AG04450 (cell line): ENCODE measurements at regions not wholly inside any gene's neighbourhood (a gene's known extent, or its start where the extent isn't known, plus 50 kb on each side); places are given as distances from the start of the nearest gene placed in this dataset.
"Not testable (repeated sequence)": the region's sequence is repeated elsewhere in the genome, so short reads cannot be mapped to it uniquely, and the experiment has no call there.

Source experiments
- CTCF ChIA-PET: fragments of 300-600, 350-600 bp; formaldehyde crosslinking; extraction: SDS; loops from one replicate; lab custom pipeline; 2022; ENCODE audit warnings: antibody characterized with exemption, inconsistent platforms; lab: Charles Lee
- POLR2A ChIA-PET: fragments of 350-600 bp; formaldehyde crosslinking; extraction: SDS; loops from one replicate; lab custom pipeline; 2021; ENCODE audit warnings: antibody characterized with exemption, inconsistent platforms; lab: Yijun Ruan, JAX
- DNase-seq: peaks from one replicate; pipeline ENCODE4 v3.0.0-alpha.2; 2011; ENCODE audit warnings: low read depth, low spot score
- H3K27ac ChIP-seq: one replicate; pipeline ENCODE4 v1.5.1; 2012; ENCODE audit warnings: low read depth, low read length, control low read depth
- H3K27me3 ChIP-seq: one replicate; pipeline ENCODE4 v1.6.0; 2012; ENCODE audit warnings: low read length; ENCODE audit not compliant: control insufficient read depth, insufficient read depth
- H3K4me3 ChIP-seq: 2 replicates; pipeline ENCODE4 v1.5.1; 2011; ENCODE audit warnings: mild to moderate bottlenecking, low read depth, low read length, control low read depth
- H3K9me3 ChIP-seq: 2 replicates; pipeline ENCODE4 v1.5.1; 2012; ENCODE audit warnings: low read length; ENCODE audit not compliant: control insufficient read depth, insufficient read depth
- CTCF ChIP-seq: IDR thresholded peaks from 2 replicates; pipeline ENCODE4 v1.5.1; 2011; ENCODE audit warnings: low read depth, low read length, control low read depth, inconsistent platforms

- CTCF ChIA-PET, result no interaction called here
- POLR2A ChIA-PET, result no interaction called here
- no peak for DNase-seq
- TF ChIP-seq CTCF, result no peak
- Histone ChIP-seq H3K9me3 (no peaks in the 10 kb centered on the region; the same call in 1 of the 2 replicates), H3K27ac (no peak overlapping the region), H3K27me3 (no peaks in the 10 kb centered on the region), H3K4me3 (no peak overlapping the region)
Observed at GRCh38 chr9:82135106-82135505, 146.5 kb downstream of the SPATA31D1 start.

- CTCF ChIA-PET, result not testable (repeated sequence)
Observed at GRCh38 chr9:82138081-82138480, 149.5 kb downstream of the SPATA31D1 start.

GRCh38 chr9:82140471-82140870, 151.9 kb downstream of the SPATA31D1 start:
- ChIA-PET POLR2A (no interaction called here), CTCF (no interaction called here)
- TF ChIP-seq CTCF, result no peak
- H3K9me3 ChIP-seq, result no peaks in the 10 kb centered on the region
- H3K27me3 ChIP-seq, result no peaks in the 10 kb centered on the region
- no peak for DNase-seq
- H3K27ac ChIP-seq, result no peak overlapping the region
- no peak overlapping the region for H3K4me3 ChIP-seq

More at GRCh38 chr9:82138081-82138480, 149.5 kb downstream of the SPATA31D1 start:
- H3K9me3 ChIP-seq, POLR2A ChIA-PET, H3K27ac ChIP-seq, H3K4me3 ChIP-seq, H3K27me3 ChIP-seq, DNase-seq: not testable (repeated sequence)

- no peaks in the 10 kb centered on the region for H3K9me3 ChIP-seq
- no peaks in the 10 kb centered on the region for H3K27me3 ChIP-seq
- no peak for TF ChIP-seq CTCF
- no peak overlapping the region for H3K27ac ChIP-seq
- H3K4me3 ChIP-seq, result no peak overlapping the region
- ChIA-PET CTCF (no interaction called here), POLR2A (no interaction called here)
- no peak for DNase-seq
Observed at GRCh38 chr9:82144803-82145202, 156.2 kb downstream of the SPATA31D1 start.

- TF ChIP-seq CTCF, result no peak
- Histone ChIP-seq H3K4me3 (no peak overlapping the region), H3K9me3 (no peaks in the 10 kb centered on the region), H3K27ac (no peak overlapping the region), H3K27me3 (no peaks in the 10 kb centered on the region)
- DNase-seq, result no peak
- POLR2A ChIA-PET, result no interaction called here
- CTCF ChIA-PET, result no interaction called here
Observed at GRCh38 chr9:82146677-82147076, 158.1 kb downstream of the SPATA31D1 start.
